Jurkat, Clone E6-1 (cell line): ENCODE measurements at regions not wholly inside any gene's neighbourhood (a gene's known extent, or its start where the extent isn't known, plus 50 kb on each side); places are given as distances from the start of the nearest gene placed in this dataset.

ENCODE experiments used
- DNase-seq: peaks from one replicate; pipeline ENCODE4 v3.0.0-alpha.2; 2011; ENCODE audit warnings: low read depth, low spot score
- H3K4me3 ChIP-seq: 2 replicates; pipeline ENCODE4 v1.5.1; 2011; ENCODE audit warnings: mild to moderate bottlenecking, low read length, control low read depth, moderate library complexity

GRCh38 chr20:39445095-39445494, 483.0 kb downstream of the DHX35 start:
- no peak for DNase-seq
- no peak overlapping the region for H3K4me3 ChIP-seq

GRCh38 chr20:39433466-39433865, 471.3 kb downstream of the DHX35 start:
- no peak for DNase-seq

GRCh38 chr20:39431091-39431880, 469.1 kb downstream of the DHX35 start:
- no peak for DNase-seq
- no peak overlapping the region for H3K4me3 ChIP-seq

More at GRCh38 chr20:39433466-39433865, 471.3 kb downstream of the DHX35 start:
- H3K4me3 ChIP-seq, result no peak overlapping the region

- peak; percentile 6 for DNase-seq
- H3K4me3 ChIP-seq, result no peak overlapping the region
Measured at GRCh38 chr20:39429726-39430125, 467.6 kb downstream of the DHX35 start.

- H3K4me3 ChIP-seq, result no peak overlapping the region
- DNase-seq, result no peak
Measured at GRCh38 chr20:39424962-39425678, 463.0 kb downstream of the DHX35 start.

GRCh38 chr20:39421571-39422105, 459.5 kb downstream of the DHX35 start:
- DNase-seq, result no peak
- H3K4me3 ChIP-seq, result no peak overlapping the region

GRCh38 chr20:39412091-39412490, 449.9 kb downstream of the DHX35 start:
- DNase-seq, result no peak

GRCh38 chr20:39399463-39399862, 437.3 kb downstream of the DHX35 start:
- no peak for DNase-seq
- H3K4me3 ChIP-seq, result no peak overlapping the region

More at GRCh38 chr20:39412091-39412490, 449.9 kb downstream of the DHX35 start:
- H3K4me3 ChIP-seq, result no peak overlapping the region

- DNase-seq, result peak; percentile 4
- no peak overlapping the region for H3K4me3 ChIP-seq
Measured at GRCh38 chr20:39398656-39399055, 436.5 kb downstream of the DHX35 start.

GRCh38 chr20:39397646-39398045, 435.5 kb downstream of the DHX35 start:
- DNase-seq, result no peak
- no peak overlapping the region for H3K4me3 ChIP-seq

- no peak for DNase-seq
- no peak overlapping the region for H3K4me3 ChIP-seq
Measured at GRCh38 chr20:39395478-39396291, 433.5 kb downstream of the DHX35 start.

GRCh38 chr20:39394461-39394860, 432.3 kb downstream of the DHX35 start:
- peak; percentile 26 for DNase-seq
- no peak overlapping the region for H3K4me3 ChIP-seq

GRCh38 chr20:39390186-39390585, 428.0 kb downstream of the DHX35 start:
- no peak for DNase-seq
- no peak overlapping the region for H3K4me3 ChIP-seq

- no peak for DNase-seq
- H3K4me3 ChIP-seq, result no peak overlapping the region
Measured at GRCh38 chr20:39381595-39381994, 419.5 kb downstream of the DHX35 start.

- no peak for DNase-seq
- H3K4me3 ChIP-seq, result no peak overlapping the region
Measured at GRCh38 chr20:39378776-39379175, 416.6 kb downstream of the DHX35 start.

GRCh38 chr20:39376788-39377187, 414.6 kb downstream of the DHX35 start:
- no peak for DNase-seq
- H3K4me3 ChIP-seq, result no peak overlapping the region

- no peak overlapping the region for H3K4me3 ChIP-seq
- no peak for DNase-seq
Measured at GRCh38 chr20:39364320-39364719, 402.2 kb downstream of the DHX35 start.

GRCh38 chr20:39359981-39360620, 398.0 kb downstream of the DHX35 start:
- DNase-seq, result no peak

GRCh38 chr20:39358052-39358451, 395.9 kb downstream of the DHX35 start:
- no peak for DNase-seq
- no peak overlapping the region for H3K4me3 ChIP-seq

More at GRCh38 chr20:39359981-39360620, 398.0 kb downstream of the DHX35 start:
- H3K4me3 ChIP-seq, result no peak overlapping the region
